AG08395 (cell line): ENCODE measurements at regions not wholly inside any gene's neighbourhood (a gene's known extent, or its start where the extent isn't known, plus 50 kb on each side); places are given as distances from the start of the nearest gene placed in this dataset.

ENCODE experiments used
- DNase-seq: peaks from one replicate; pipeline ENCODE4 v3.0.0; 2012; ENCODE audit warnings: mixed read lengths, low spot score

- no peak for DNase-seq
Measured at GRCh38 chr1:88219521-88219920, 464.6 kb upstream of the PKN2 start.

- DNase-seq = peak; percentile 7
Measured at GRCh38 chr1:88221411-88221810, 462.7 kb upstream of the PKN2 start.

- no peak for DNase-seq
Measured at GRCh38 chr1:88224906-88225305, 459.2 kb upstream of the PKN2 start.

GRCh38 chr1:88228114-88228513, 456.0 kb upstream of the PKN2 start:
- DNase-seq = no peak

- DNase-seq = no peak
Measured at GRCh38 chr1:88230126-88230525, 453.9 kb upstream of the PKN2 start.

- DNase-seq = peak; percentile 12
Measured at GRCh38 chr1:88237058-88237457, 447.0 kb upstream of the PKN2 start.

- DNase-seq = no peak
Measured at GRCh38 chr1:88239205-88239604, 444.9 kb upstream of the PKN2 start.

- no peak for DNase-seq
Measured at GRCh38 chr1:88247666-88248065, 436.4 kb upstream of the PKN2 start.

GRCh38 chr1:88250915-88251314, 433.2 kb upstream of the PKN2 start:
- no peak for DNase-seq

- no peak for DNase-seq
Measured at GRCh38 chr1:88252745-88253144, 431.3 kb upstream of the PKN2 start.

GRCh38 chr1:88265606-88266005, 418.5 kb upstream of the PKN2 start:
- no peak for DNase-seq

- DNase-seq = no peak
Measured at GRCh38 chr1:88266051-88266450, 418.0 kb upstream of the PKN2 start.

GRCh38 chr1:88272216-88272615, 411.9 kb upstream of the PKN2 start:
- no peak for DNase-seq

GRCh38 chr1:88274431-88274830, 409.6 kb upstream of the PKN2 start:
- no peak for DNase-seq

GRCh38 chr1:88275259-88275862, 408.7 kb upstream of the PKN2 start:
- no peak for DNase-seq

- no peak for DNase-seq
Measured at GRCh38 chr1:88276163-88276562, 407.9 kb upstream of the PKN2 start.

GRCh38 chr1:88284066-88284465, 400.0 kb upstream of the PKN2 start:
- DNase-seq = no peak

- DNase-seq = no peak
Measured at GRCh38 chr1:88284666-88285366, 399.3 kb upstream of the PKN2 start.

- DNase-seq = no peak
Measured at GRCh38 chr1:88286716-88287115, 397.4 kb upstream of the PKN2 start.

- no peak for DNase-seq
Measured at GRCh38 chr1:88288571-88288970, 395.5 kb upstream of the PKN2 start.

- DNase-seq = no peak
Measured at GRCh38 chr1:88289401-88290102, 394.5 kb upstream of the PKN2 start.

- DNase-seq = no peak
Measured at GRCh38 chr1:88291611-88292354, 392.3 kb upstream of the PKN2 start.
